ENCODE measurements at regions not wholly inside any gene's neighbourhood (a gene's known extent, or its start where the extent isn't known, plus 50 kb on each side); places are given as distances from the start of the nearest gene placed in this dataset.

- Histone ChIP-seq H3K27ac (replicated peaks) (no peak overlapping the region), H3K4me3 (replicated peaks; ENCODE audit: insufficient read depth, low read length) (no peak overlapping the region), H3K27me3 (ENCODE audit: insufficient read depth, poor library complexity, severe bottlenecking) (no peaks in the 10 kb centered on the region)
- DNase-seq (ENCODE audit: low read depth in 1 of 2, low spot score in 1 of 2): no peak
- TF ChIP-seq GABPA (IDR thresholded peaks at IDR 0.05; ENCODE audit: low read depth) (no peak), SPI1 (IDR thresholded peaks at IDR 0.05; ENCODE audit: borderline replicate concordance, low read depth) (no peak), REST (IDR thresholded peaks at IDR 0.05; ENCODE audit: insufficient replicate concordance, low read depth) (no peak), POLR2AphosphoS5 (IDR thresholded peaks at IDR 0.05; ENCODE audit: low read depth) (no peak), CTCF (IDR thresholded peaks at IDR 0.05; ENCODE audit: insufficient read depth, low read length) (no peak)
Measured at GRCh38 chr15:93180128-93180527, 91.1 kb upstream of the RGMA start.

GRCh38 chr15:93179700-93180102 is 90.7 kb upstream of the RGMA start:
- DNase-seq (ENCODE audit: low read depth in 1 of 2, low spot score in 1 of 2): no peak
- Histone ChIP-seq H3K27me3 (ENCODE audit: insufficient read depth, poor library complexity, severe bottlenecking) (no peaks in the 10 kb centered on the region), H3K27ac (replicated peaks) (no peak overlapping the region), H3K4me3 (replicated peaks; ENCODE audit: insufficient read depth, low read length) (no peak overlapping the region)
- TF ChIP-seq CTCF (IDR thresholded peaks at IDR 0.05; ENCODE audit: insufficient read depth, low read length): no peak

DNA sequence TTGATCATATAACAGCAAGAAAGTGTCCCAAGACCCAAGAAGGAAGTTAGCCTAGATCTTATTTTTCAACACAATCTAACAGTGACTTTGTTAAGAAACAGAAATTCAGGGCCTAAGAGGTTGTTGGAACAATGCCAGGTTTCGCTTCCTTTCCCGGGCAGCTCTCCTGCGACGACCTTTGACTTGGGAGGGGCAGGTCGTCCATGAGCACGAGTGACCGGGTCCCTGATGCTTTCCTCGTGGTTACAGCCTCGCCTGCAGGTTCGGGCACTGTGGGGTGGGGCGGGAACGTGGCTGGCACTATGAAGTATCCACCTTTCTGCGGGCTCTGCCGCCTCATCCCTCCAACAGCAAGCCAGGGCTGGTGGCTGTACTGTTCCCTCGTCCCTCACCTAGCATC is 90.1 kb upstream of the RGMA start:
- no peak overlapping the region for H3K27ac ChIP-seq (replicated peaks)
- peak; percentile 56; the same call in 1 of the 2 replicates for TF ChIP-seq SPI1 (IDR thresholded peaks at IDR 0.05; ENCODE audit: borderline replicate concordance, low read depth)
- TF ChIP-seq POLR2AphosphoS5 (IDR thresholded peaks at IDR 0.05; ENCODE audit: low read depth): no peak
- DNase-seq (ENCODE audit: low read depth in 1 of 2, low spot score in 1 of 2): peak; percentile 34 to 92
- H3K4me3 ChIP-seq (replicated peaks; ENCODE audit: insufficient read depth, low read length): no peak overlapping the region
- H3K27me3 ChIP-seq (ENCODE audit: insufficient read depth, poor library complexity, severe bottlenecking): no peaks in the 10 kb centered on the region

DNA sequence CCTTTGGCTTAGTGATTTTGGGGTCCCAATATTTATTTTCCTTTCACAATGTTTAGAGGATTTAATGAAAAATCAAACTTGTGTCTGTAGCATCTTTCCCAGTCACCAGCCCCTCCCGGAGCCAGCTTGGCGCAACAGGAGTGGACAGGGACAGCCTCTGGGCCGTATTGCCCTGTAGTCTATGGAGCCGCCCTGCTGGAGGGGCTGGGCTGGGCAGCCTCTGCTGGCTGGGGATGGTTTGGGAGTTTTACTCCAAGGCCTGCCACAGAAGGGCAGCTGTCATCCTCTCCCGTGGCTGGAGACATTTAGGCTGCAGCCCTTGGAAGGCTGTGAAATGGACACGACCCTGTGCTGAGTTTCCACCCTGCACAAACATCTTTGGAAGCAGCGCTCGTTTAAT is 89.4 kb upstream of the RGMA start:
- Histone ChIP-seq H3K27me3 (ENCODE audit: insufficient read depth, poor library complexity, severe bottlenecking) (no peaks in the 10 kb centered on the region), H3K27ac (replicated peaks) (no peak overlapping the region), H3K4me3 (replicated peaks; ENCODE audit: insufficient read depth, low read length) (no peak overlapping the region)
- TF ChIP-seq SPI1 (IDR thresholded peaks at IDR 0.05; ENCODE audit: borderline replicate concordance, low read depth) (no peak), POLR2AphosphoS5 (IDR thresholded peaks at IDR 0.05; ENCODE audit: low read depth) (no peak), REST (IDR thresholded peaks at IDR 0.05; ENCODE audit: insufficient replicate concordance, low read depth) (no peak), GABPA (IDR thresholded peaks at IDR 0.05; ENCODE audit: low read depth) (no peak), CTCF (IDR thresholded peaks at IDR 0.05; ENCODE audit: insufficient read depth, low read length) (no peak)
- DNase-seq (ENCODE audit: low read depth in 1 of 2, low spot score in 1 of 2): no peak

Measured in HL-60 (cell line).